Right atrium auricular region (tissue), 2 donors: ENCODE measurements at regions not wholly inside any gene's neighbourhood (a gene's known extent, or its start where the extent isn't known, plus 50 kb on each side); places are given as distances from the start of the nearest gene placed in this dataset.

Source experiments
- DNase-seq: peaks from one replicate; pipeline ENCODE4 v3.0.0-alpha.2; 2019; ENCODE audit warnings: low spot score
- H3K27ac ChIP-seq, 2 donors: fragments of 200-600 bp; sonication (generic); 1 replicate in 1 of 2; 2 replicates in 1 of 2; pipeline ENCODE4 v1.5.1; 2016 to 2019
- H3K27me3 ChIP-seq, 2 donors: fragments of 200-600 bp; sonication (generic); one replicate each; pipeline versions ENCODE4 v1.5.1 to v1.6.0; 2017 to 2019
- H3K36me3 ChIP-seq: fragments of 200-600 bp; sonication (generic); one replicate; pipeline ENCODE4 v1.5.1; 2016
- H3K4me1 ChIP-seq, 2 donors: fragments of 200-600 bp; sonication (generic); one replicate each; pipeline versions ENCODE4 v1.5.1 to v1.6.0; 2017 to 2019
- H3K4me3 ChIP-seq, 2 donors: fragments of 200-600 bp; sonication (generic); 1 replicate in 1 of 2; 2 replicates in 1 of 2; pipeline ENCODE4 v1.5.1; 2017 to 2019; ENCODE audit warnings: mild to moderate bottlenecking in 1 of 2, moderate library complexity in 1 of 2
- H3K9me3 ChIP-seq, 2 donors: fragments of 200-600 bp; sonication (generic); one replicate each; pipeline ENCODE4 v1.5.1; 2019
- TF ChIP-seq, protein P1 (sequence below), 2 donors: fragments of 200-600 bp; sonication (generic); IDR thresholded peaks; one replicate each; pipeline ENCODE4 v1.5.1; 2019; ENCODE audit warnings: antibody characterized with exemption in 2 of 2

DNA sequence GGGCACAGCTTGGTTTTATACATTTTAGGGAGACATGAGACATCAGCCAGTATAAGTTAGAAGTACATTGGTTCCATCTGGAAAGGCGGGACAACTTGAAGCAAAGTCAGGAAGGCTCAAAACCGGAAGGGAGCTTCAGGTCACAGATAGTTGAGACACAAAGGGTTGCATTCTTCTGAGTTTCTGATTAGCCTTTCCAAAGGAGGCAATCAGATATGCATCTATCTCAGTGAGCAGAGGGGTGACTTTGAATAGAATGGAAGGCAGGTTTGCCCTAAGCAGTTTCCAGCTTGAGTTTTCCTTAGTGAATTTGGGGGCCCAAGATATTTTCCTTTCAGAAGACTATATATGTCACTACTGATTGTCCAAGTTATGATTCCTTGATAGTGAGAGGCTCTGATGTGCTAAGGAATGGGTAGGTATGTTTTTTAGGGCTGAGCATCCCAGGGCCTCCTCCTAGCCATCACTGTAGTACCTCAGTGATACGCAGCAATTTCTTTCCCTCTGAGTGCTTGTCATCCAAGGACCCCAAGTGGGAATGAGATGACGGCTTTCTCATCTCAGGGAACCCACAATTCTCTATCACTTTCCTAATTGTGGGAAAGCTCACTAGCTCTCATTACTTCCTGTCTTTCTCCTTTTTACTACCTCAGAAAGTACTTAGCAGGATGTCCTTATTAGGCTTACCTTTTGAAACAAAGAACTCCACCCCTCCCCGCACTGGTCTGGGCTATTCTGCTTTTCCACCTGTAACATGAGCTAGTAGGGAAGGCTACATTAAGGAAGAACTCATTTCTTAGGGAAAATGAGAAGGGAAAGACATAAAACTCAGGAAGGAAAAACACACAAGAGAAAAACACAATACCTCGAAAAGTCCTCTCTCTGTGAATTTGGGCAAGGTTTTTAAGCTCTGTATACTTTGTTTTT lies 632.7 kb downstream of the RAPGEF2 start:
- H3K27me3 ChIP-seq: no peaks in the 10 kb centered on the region
- no peak for DNase-seq
- no peaks in the 10 kb centered on the region for H3K4me1 ChIP-seq
- H3K27ac ChIP-seq: no peak overlapping the region
- H3K4me3 ChIP-seq: no peak overlapping the region
- no peaks in the 10 kb centered on the region for H3K36me3 ChIP-seq
- TF ChIP-seq, protein P1, sequence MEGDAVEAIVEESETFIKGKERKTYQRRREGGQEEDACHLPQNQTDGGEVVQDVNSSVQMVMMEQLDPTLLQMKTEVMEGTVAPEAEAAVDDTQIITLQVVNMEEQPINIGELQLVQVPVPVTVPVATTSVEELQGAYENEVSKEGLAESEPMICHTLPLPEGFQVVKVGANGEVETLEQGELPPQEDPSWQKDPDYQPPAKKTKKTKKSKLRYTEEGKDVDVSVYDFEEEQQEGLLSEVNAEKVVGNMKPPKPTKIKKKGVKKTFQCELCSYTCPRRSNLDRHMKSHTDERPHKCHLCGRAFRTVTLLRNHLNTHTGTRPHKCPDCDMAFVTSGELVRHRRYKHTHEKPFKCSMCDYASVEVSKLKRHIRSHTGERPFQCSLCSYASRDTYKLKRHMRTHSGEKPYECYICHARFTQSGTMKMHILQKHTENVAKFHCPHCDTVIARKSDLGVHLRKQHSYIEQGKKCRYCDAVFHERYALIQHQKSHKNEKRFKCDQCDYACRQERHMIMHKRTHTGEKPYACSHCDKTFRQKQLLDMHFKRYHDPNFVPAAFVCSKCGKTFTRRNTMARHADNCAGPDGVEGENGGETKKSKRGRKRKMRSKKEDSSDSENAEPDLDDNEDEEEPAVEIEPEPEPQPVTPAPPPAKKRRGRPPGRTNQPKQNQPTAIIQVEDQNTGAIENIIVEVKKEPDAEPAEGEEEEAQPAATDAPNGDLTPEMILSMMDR (IDR thresholded peaks at IDR 0.05): no peak
- no peaks in the 10 kb centered on the region for H3K9me3 ChIP-seq

DNA sequence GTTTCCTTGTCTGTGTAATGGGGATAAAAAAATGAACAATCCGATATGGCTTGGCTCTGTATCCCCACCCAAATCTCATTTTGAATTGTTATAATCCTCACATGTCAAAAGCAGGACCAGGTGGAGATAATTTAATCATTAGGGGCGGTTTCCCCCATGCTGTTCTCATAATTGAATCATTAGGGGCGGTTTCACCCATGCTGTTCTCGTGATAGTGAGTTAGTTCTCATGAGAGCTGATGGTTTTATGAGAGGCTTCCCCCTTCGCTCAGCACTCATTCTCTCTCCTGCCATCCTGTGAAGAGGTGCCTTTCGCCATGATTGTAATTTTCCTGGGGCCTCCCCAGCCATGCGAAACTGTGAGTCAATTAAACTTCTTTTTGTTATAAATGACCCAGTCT lies 633.5 kb downstream of the RAPGEF2 start:
- Histone ChIP-seq H3K27ac (no peak overlapping the region), H3K4me1 (no peaks in the 10 kb centered on the region), H3K9me3 (no peaks in the 10 kb centered on the region), H3K36me3 (no peaks in the 10 kb centered on the region), H3K27me3 (no peaks in the 10 kb centered on the region), H3K4me3 (no peak overlapping the region)
- TF ChIP-seq, protein P1 (IDR thresholded peaks at IDR 0.05): no peak
- DNase-seq: no peak

DNA sequence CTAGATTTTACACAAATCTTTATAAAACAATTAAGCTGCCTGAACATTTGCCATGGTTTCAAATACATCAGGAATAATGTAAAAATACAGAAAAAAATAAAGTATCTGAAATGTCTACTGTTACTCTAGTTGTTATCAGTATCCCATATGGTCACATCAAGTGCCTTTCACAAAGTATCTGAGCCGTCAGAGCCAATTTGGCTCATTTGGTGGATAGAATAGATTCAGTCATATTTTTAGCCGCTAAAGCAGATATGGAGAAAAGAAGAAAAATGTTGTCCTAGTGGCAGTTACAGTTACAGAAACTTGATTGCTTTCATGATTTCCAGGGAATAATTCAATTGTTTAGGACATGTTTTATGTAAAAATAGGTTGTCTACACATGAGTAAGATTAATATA lies 641.1 kb downstream of the RAPGEF2 start:
- H3K9me3 ChIP-seq: no peaks in the 10 kb centered on the region
- no peak overlapping the region for H3K4me3 ChIP-seq
- TF ChIP-seq, protein P1 (IDR thresholded peaks at IDR 0.05): no peak
- H3K27me3 ChIP-seq: no peaks in the 10 kb centered on the region
- H3K36me3 ChIP-seq: no peaks in the 10 kb centered on the region
- no peak for DNase-seq
- H3K27ac ChIP-seq: no peak overlapping the region
- H3K4me1 ChIP-seq: no peaks in the 10 kb centered on the region

DNA sequence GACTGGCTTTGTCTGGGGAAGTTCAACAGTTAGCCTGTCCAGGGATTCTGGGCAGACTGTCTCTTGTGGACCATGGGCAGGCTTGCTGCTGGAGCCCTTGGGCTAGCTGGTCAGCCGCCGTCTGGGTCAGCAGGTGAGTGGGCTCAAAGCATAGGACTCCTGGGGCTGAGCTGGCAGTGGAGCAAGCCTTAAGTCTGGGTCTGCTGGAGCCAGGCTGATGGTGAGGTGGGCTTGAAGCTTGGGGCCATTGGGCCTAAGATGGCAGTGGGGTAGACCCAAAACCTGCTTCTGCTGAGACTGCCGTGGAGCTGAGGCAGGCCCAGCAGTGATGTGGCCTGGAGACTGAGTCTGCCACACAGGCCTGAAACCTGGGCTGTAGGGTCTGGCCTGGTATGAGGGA lies 645.1 kb downstream of the RAPGEF2 start:
- Histone ChIP-seq H3K4me1 (no peaks in the 10 kb centered on the region), H3K9me3 (peaks cover 0 to 6% of the 10 kb centered on the region in 2 donors), H3K27ac (no peak overlapping the region), H3K36me3 (no peaks in the 10 kb centered on the region), H3K27me3 (no peaks in the 10 kb centered on the region), H3K4me3 (no peak overlapping the region)
- TF ChIP-seq, protein P1 (IDR thresholded peaks at IDR 0.05): no peak
- no peak for DNase-seq

DNA sequence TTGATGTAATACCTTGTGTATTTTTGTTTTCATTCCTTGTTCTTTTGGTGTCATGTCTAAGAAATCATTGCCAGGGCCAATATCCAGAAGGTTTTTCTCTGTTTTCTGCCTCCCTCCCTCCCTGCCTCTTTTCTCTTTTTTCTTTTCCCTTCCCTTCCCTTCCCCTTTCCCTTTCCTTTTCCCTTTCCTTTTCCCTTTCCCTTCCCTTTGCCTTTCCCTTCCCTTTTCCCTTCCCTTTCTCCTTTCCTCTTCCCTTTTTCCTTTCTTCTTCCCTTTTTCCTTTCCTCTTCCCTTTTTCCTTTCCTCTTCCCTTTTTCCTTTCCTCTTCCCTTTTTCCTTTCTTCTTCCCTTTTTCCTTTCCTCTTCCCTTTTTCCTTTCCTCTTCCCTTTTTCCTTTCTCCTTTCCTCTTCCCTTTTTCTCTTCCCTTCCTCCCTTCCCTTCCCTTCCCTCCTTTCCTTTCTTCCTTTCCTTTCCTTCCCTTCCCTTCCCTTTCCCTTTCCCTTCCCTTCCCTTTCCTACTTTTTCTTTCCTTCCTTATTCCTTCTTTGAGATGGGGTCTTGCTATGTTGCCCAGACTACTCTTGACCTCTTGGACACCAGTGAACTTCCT lies 646.1 kb downstream of the RAPGEF2 start:
- Histone ChIP-seq H3K4me3 (no peak overlapping the region), H3K27ac (no peak overlapping the region), H3K9me3 (peaks cover 0 to 6% of the 10 kb centered on the region in 2 donors), H3K36me3 (no peaks in the 10 kb centered on the region), H3K4me1 (no peaks in the 10 kb centered on the region), H3K27me3 (no peaks in the 10 kb centered on the region)
- DNase-seq: no peak
- TF ChIP-seq, protein P1 (IDR thresholded peaks at IDR 0.05): no peak
